HG03097 (cell line): ENCODE measurements at regions not wholly inside any gene's neighbourhood (a gene's known extent, or its start where the extent isn't known, plus 50 kb on each side); places are given as distances from the start of the nearest gene placed in this dataset.

ENCODE experiments used
- ATAC-seq: cut with Tn5 transposase; IDR thresholded peaks from one replicate; pipeline ENCODE4 v1.9.1; 2021; ENCODE audit not compliant: unreplicated experiment, low FRiP score

- no peak for ATAC-seq
These were observed 237.5 kb upstream of the SALL1 start for GRCh38 chr16:51388516-51388951.

DNA sequence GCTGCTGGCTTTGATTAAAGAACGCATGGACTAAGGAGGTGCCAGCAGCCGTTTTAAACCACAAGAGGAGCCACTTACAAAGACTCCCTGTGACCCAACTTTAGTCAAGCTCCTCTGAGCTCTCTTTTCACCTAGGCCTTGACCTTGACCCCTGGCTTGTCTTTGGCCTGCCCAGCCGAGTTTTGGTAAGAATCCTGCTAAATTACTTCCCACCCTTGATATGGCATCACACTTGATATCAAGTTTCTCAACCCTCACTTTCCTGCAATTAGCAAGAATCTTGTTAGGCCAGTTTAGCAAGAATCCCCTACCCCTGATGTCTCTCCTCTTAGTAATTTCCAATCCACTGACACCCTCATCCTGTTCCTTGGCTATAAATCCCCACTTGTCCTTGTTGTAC is 232.8 kb upstream of the SALL1 start:
- no peak for ATAC-seq

- ATAC-seq, result no peak
These were observed 231.9 kb upstream of the SALL1 start for GRCh38 chr16:51382940-51383339.

DNA sequence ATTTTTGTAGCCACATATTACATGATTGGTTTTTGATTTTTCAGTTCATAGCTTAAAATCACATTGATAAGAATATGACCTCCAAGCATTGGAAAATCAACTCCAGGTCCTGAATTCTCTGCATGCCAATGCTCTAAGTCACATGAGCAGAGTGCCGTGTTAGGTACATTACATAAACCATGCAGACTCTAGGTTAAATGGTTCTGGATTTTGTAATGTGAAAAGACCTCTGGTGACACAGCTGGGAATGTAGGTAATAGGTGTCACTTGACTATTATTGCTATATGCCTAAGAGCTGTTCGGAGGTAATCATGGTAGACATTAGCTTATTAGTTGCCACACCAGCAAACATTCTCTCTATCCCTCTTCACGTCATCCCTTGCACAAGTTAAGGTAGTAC is 231.1 kb upstream of the SALL1 start:
- ATAC-seq, result no peak

DNA sequence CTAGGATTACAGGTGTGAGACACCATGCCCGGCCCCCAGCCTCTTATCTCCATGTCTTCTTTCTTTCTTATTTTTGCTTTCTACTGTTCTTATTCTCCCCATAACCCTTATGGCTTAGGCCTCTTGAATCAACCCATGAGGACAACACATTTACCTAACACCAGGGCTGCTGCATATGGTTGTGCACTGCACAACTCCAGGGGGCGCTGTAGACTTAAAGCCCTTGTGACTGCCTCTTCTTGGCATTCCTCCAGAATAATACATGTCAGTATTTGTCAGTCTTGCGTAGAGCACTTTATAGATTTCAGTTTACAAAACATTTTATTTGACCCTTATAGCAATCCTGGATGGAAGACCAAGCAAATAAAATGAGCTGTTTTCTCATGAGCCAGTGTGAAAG is 225.0 kb upstream of the SALL1 start:
- no peak for ATAC-seq

- no peak for ATAC-seq
These were observed 223.7 kb upstream of the SALL1 start for GRCh38 chr16:51374790-51375189.

DNA sequence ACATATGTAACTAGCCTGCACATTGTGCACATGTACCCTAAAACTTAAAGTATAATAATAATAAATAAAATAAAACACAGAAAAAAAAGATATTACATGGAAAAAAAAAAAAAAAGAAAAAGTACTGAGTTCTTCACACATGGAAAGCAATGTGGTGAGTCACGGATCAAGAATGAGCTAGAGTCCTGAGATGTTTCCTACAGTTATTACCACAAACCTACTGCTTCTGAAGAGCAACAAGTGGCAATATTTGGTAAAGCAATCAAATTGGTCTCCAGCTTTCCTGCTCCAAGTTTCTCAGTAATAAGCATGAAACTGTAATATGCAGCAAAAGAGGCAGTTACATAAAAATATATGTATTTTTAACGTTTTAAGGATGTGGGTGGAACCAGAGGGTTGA is 223.3 kb upstream of the SALL1 start:
- no peak for ATAC-seq

DNA sequence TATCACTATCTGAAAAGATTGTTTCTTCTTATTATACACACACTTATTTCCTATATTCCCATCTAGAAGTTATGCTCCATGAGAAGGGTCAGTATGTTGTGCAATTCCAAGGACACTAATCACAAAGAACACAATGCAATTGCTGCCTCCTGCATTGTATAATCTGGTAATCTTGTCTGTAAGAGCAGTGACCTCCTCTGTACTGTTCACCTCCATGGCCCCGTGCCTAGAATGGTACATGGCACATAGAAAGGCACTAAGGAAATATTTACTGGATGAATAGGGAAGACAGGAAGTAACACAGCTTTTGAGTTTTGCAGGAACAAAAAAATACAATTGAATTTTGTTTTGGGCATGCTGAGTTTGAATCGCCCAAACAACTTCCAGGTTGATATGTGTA is 214.6 kb upstream of the SALL1 start:
- ATAC-seq, result no peak

DNA sequence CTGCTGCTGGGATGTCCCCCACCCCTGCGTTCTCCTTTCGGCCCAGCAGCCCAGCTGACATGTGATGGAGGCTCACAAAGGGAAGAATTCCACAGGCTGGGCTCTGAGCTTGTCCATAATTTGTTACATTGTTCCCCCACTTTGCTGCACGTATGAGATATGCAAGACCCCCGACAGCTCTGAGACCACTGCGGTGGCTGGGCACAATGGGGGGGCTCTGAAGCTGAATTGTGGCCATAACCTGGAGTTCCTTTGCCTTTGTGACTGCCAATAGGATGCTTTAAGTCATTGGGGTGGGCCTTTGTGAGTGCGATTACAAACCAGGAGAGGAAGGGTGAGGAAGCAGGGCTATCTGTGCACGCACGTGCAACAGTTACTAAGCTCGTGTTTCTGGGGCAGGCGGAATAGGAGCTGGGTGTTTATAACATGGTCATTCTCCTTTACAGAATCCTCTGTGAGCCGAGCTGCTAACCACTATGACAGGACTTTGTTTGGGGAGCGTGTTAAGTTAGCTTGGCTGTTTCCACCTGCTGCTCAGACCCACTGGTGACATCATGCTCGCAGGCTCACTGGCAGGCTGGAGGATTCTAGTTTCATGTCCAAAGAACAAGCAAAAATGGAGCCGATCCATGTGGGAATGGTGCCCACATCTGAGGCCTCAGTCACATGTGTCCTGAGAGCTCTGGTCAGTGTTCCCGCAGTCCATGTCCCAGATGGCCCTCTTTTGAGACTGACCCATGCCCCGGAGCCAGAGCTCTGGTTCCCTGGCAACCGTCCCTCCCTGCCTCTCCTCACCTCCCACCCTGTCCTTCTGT is 208.3 kb upstream of the SALL1 start:
- no peak for ATAC-seq

GRCh38 chr16:51357839-51358238 is 206.8 kb upstream of the SALL1 start:
- no peak for ATAC-seq

DNA sequence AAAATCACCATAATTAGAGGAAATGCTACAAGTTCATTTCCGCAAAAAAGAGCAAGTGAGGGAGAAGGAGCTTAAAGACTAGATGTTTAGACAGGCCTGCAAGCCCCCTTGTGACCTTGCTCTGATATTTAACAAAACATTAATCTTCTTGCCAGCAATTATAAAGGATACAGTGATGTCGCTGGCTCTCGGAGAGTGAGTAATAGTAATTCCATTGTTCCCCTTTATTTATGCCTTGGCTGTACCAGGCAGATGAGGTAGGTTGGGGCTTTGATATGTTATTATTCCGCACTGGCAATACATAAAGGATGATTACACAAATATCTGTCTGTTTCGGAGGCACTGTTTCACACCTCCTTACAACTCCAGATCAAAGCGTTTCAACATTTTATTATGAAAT is 204.8 kb upstream of the SALL1 start:
- ATAC-seq, result no peak

DNA sequence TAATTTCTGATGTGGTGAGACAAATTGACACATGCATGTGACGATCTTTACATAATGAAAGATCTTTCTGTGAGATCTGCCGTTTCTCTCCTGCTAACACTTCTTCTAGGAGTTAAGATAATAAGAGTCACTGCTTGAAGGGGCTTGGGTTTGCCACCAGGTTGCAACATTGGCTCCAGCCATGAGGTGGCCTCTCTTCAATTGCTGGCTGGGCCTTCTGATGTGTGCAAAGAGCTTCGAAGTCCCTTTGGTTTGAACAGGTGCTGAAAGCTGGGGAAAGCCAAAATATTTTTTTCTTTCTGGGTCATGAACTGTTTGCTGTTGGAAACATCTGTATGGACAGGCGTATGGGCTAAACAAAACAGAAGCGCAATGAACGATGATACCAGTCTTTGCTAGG is 204.1 kb upstream of the SALL1 start:
- ATAC-seq, result no peak

DNA sequence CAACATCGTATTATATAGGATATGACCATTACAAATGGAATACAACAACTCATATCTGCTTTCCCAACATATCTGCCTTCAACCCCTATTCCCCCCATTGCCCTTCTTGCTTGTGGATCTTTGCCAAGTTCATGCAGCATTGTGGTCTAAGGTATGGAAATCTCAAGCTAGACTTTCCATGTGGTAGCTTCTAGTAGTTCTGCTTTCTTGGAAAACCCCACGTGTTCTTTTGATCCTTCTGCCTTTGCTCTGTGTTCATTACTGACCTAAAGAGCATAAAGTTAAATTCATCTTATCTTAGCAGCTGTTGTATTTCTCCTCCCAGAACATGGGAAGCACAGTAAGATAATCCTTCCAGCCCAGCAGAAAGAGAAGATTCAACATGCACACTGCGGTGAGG is 202.0 kb upstream of the SALL1 start:
- ATAC-seq, result no peak

GRCh38 chr16:51349626-51350025 is 198.6 kb upstream of the SALL1 start:
- no peak for ATAC-seq

- ATAC-seq, result no peak
These were observed 192.3 kb upstream of the SALL1 start for GRCh38 chr16:51343411-51343810.

DNA sequence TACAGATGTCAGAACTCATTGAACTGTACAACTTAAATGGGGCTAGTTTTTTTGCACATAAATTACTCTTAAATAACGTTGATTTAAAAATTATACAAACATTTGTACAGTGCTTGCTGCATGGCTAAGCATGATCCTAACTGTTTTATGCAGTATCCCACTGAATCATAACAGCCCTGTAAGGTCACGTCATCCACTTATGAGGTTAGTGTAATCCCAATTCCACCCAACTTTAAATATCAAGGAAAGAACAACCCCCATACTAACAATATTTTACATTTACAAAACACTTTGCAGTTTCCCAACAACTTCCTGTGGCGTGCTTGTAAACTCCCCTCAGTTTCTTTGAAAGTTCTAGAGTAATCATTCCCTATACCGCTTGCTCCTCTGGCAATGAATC is 190.1 kb upstream of the SALL1 start:
- no peak for ATAC-seq

DNA sequence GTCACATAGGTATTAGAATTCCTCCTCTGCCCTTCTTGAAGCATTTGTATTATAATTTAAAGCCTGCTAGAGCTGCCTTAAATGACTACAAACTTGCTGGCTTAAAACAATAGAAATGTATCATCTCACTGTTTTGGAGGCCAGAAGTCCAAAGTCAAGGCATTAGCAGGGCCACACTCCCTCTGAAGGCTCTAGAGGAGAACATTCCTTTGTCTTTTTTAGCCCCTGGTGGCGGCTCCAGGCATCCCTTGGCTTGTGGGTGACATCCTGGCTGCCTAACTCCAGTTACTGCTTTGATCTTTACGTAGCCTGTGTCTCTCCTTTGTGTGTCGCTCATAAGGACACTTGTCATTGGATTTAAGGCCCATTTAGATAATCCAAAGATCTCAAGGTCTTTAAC is 186.6 kb upstream of the SALL1 start:
- no peak for ATAC-seq

DNA sequence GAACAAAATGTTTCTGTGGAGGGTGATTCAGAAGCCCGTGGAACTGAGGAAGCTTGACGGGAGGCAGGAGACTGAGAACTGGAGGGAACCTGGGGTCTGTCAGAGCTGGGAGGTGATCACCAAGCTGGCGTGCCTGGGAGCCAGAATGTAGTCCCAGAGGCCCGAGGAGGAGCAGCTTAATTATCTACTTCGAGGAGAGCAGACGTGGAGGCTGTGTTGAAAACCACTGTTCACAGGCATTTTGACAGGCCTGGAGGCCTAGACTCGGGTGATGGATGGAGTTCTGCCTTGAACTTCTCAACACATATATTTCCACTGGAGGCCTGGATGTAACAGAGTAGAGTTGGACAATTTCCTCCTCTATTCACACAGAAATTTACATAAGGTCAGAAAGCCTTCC is 177.7 kb upstream of the SALL1 start:
- no peak for ATAC-seq

GRCh38 chr16:51327001-51327400 is 175.9 kb upstream of the SALL1 start:
- no peak for ATAC-seq

GRCh38 chr16:51326131-51326856 is 175.2 kb upstream of the SALL1 start:
- no peak for ATAC-seq

- no peak for ATAC-seq
These were observed 170.2 kb upstream of the SALL1 start for GRCh38 chr16:51321251-51321650.

DNA sequence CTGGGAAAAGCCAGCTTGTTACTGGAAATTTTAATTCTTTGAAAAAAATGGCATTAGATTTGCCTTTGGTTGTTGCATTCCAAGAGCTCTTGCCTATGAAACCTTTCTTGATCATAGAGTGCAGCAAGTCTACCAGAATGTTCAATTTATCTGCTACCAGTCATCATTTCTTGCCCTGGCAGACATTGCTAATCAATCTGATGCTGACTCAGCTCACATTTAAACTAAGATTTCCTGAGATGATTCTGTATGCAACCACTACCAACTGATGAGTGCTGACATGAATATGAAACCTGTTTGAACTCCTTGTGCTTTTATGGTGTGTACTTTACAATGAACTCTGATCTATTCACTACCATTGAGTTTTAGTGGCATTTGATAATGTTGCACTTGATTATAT is 166.5 kb upstream of the SALL1 start:
- no peak for ATAC-seq
